H9 (cell line): ENCODE measurements at regions not wholly inside any gene's neighbourhood (a gene's known extent, or its start where the extent isn't known, plus 50 kb on each side); places are given as distances from the start of the nearest gene placed in this dataset.
"Not testable (repeated sequence)": the region's sequence is repeated elsewhere in the genome, so short reads cannot be mapped to it uniquely, and the experiment has no call there.

Experiments used
- DNase-seq: peaks from one replicate; pipeline ENCODE4 v3.0.0-alpha.2; 2017
- H2AFZ ChIP-seq: one replicate; pipeline ENCODE4 v1.6.1; 2013; ENCODE audit warnings: mild to moderate bottlenecking, low read length, control low read depth, moderate library complexity
- H2AK5ac ChIP-seq: 2 replicates; pipeline ENCODE4 v1.6.1; 2013; ENCODE audit warnings: low read length, control low read depth, mixed read lengths; ENCODE audit not compliant: insufficient read length
- H2BK120ac ChIP-seq: one replicate; pipeline ENCODE4 v1.6.1; 2013; ENCODE audit warnings: low read depth, mild to moderate bottlenecking, low read length, control low read depth, inconsistent platforms; ENCODE audit not compliant: poor library complexity, severe bottlenecking
- H2BK12ac ChIP-seq: 2 replicates; pipeline ENCODE4 v1.6.1; 2013; ENCODE audit warnings: low read length, control low read depth, mixed read lengths, low read depth; ENCODE audit not compliant: insufficient read length
- H2BK15ac ChIP-seq: 2 replicates; pipeline ENCODE4 v1.6.1; 2013; ENCODE audit warnings: low read depth, low read length, control low read depth
- H2BK20ac ChIP-seq: one replicate; pipeline ENCODE4 v1.6.1; 2013; ENCODE audit warnings: low read depth, mild to moderate bottlenecking, low read length, control low read depth, inconsistent platforms; ENCODE audit not compliant: poor library complexity, severe bottlenecking
- H2BK5ac ChIP-seq: 2 replicates; pipeline ENCODE4 v1.6.1; 2013; ENCODE audit warnings: low read length, control low read depth, mixed read lengths; ENCODE audit not compliant: insufficient read length
- H3K14ac ChIP-seq: 2 replicates; pipeline ENCODE4 v1.6.1; 2013; ENCODE audit warnings: low read length, control low read depth; ENCODE audit not compliant: insufficient read depth
- H3K18ac ChIP-seq: 2 replicates; pipeline ENCODE4 v1.6.1; 2013; ENCODE audit warnings: low read depth, mild to moderate bottlenecking, mixed read lengths, low read length, control low read depth; ENCODE audit not compliant: insufficient read length
- H3K23ac ChIP-seq: 2 replicates; pipeline ENCODE4 v1.6.1; 2013; ENCODE audit warnings: low read length, control low read depth, mixed read lengths, low read depth; ENCODE audit not compliant: insufficient read length
- H3K23me2 ChIP-seq: 2 replicates; pipeline ENCODE4 v1.6.1; 2013; ENCODE audit warnings: low read depth, mild to moderate bottlenecking, mixed read lengths, low read length, control low read depth; ENCODE audit not compliant: insufficient read length, poor library complexity, severe bottlenecking
- H3K27ac ChIP-seq: 2 replicates; pipeline ENCODE4 v1.5.1; 2013; ENCODE audit warnings: low read length, control low read depth, mixed read lengths, low read depth; ENCODE audit not compliant: insufficient read length
- H3K27me3 ChIP-seq: 2 replicates; pipeline ENCODE4 v1.6.1; 2013; ENCODE audit warnings: low read length, control low read depth, inconsistent platforms; ENCODE audit not compliant: insufficient read depth
- H3K4ac ChIP-seq: 2 replicates; pipeline ENCODE4 v1.6.1; 2013; ENCODE audit warnings: low read depth, mild to moderate bottlenecking, control low read depth, inconsistent platforms, low read length, moderate library complexity
- H3K4me1 ChIP-seq: 2 replicates; pipeline ENCODE4 v1.6.1; 2013; ENCODE audit warnings: low read length, control low read depth, inconsistent platforms; ENCODE audit not compliant: insufficient read depth
- H3K4me2 ChIP-seq: 2 replicates; pipeline ENCODE4 v1.6.1; 2013; ENCODE audit warnings: low read length, control low read depth, mixed read lengths; ENCODE audit not compliant: insufficient read length, insufficient read depth
- H3K56ac ChIP-seq: 2 replicates; pipeline ENCODE4 v1.6.1; 2013; ENCODE audit warnings: low read depth, mild to moderate bottlenecking, mixed read lengths, low read length, control low read depth; ENCODE audit not compliant: insufficient read length
- H3K79me1 ChIP-seq: 2 replicates; pipeline ENCODE4 v1.6.1; 2013; ENCODE audit warnings: low read depth, mild to moderate bottlenecking, moderate library complexity, low read length, control low read depth, inconsistent platforms; ENCODE audit not compliant: insufficient read depth, poor library complexity, severe bottlenecking
- H3K79me2 ChIP-seq: 2 replicates; pipeline ENCODE4 v1.6.1; 2013; ENCODE audit warnings: low read length, control low read depth, inconsistent platforms; ENCODE audit not compliant: insufficient read depth
- H3K9ac ChIP-seq: 2 replicates; pipeline ENCODE4 v1.6.1; 2013; ENCODE audit warnings: low read length, control low read depth, mixed read lengths; ENCODE audit not compliant: insufficient read length; ENCODE audit errors: extremely low read depth
- H3K9me3 ChIP-seq: one replicate; pipeline ENCODE4 v1.6.1; 2013; ENCODE audit warnings: low read depth, low read length, inconsistent platforms; ENCODE audit not compliant: control insufficient read depth
- H3T11ph ChIP-seq: one replicate; pipeline ENCODE4 v1.6.1; 2013; ENCODE audit warnings: mild to moderate bottlenecking, low read length, control low read depth, inconsistent platforms
- H4K20me1 ChIP-seq: one replicate; pipeline ENCODE4 v1.6.1; 2013; ENCODE audit not compliant: control insufficient read depth, insufficient read length, insufficient read depth
- H4K5ac ChIP-seq: 2 replicates; pipeline ENCODE4 v1.6.1; 2013; ENCODE audit warnings: low read depth, mild to moderate bottlenecking, mixed read lengths, low read length, control low read depth; ENCODE audit not compliant: insufficient read length
- H4K8ac ChIP-seq: replicated peaks from 2 replicates; pipeline ENCODE4 v1.6.1; 2013; ENCODE audit warnings: low read length, control low read depth, mixed read lengths, low read depth; ENCODE audit not compliant: insufficient read length
- H4K91ac ChIP-seq: 2 replicates; pipeline ENCODE4 v1.6.1; 2013; ENCODE audit warnings: low read depth, mild to moderate bottlenecking, moderate library complexity, mixed read lengths, low read length, control low read depth; ENCODE audit not compliant: insufficient read length
- H3K27ac Mint-ChIP-seq, 3 experiments: 2 replicates in 2 of 3; 3 replicates in 1 of 3; pipeline ENCODE4 v1.8.0; 2020 to 2021; ENCODE audit warnings: mixed read lengths in 3 of 3, mild to moderate bottlenecking in 1 of 3, moderate library complexity in 1 of 3
- H3K27me3 Mint-ChIP-seq: 2 replicates; pipeline ENCODE4 v1.8.0; 2021; ENCODE audit warnings: low read depth, mild to moderate bottlenecking, moderate library complexity, mixed read lengths
- H3K36me3 Mint-ChIP-seq, 3 experiments: 2 replicates in 2 of 3; 3 replicates in 1 of 3; pipeline ENCODE4 v1.8.0; 2020 to 2021; ENCODE audit warnings: low read depth in 3 of 3, mixed read lengths in 3 of 3; ENCODE audit not compliant: insufficient read depth in 1 of 3
- H3K4me1 Mint-ChIP-seq, 2 experiments: 2 replicates each; pipeline ENCODE4 v1.8.0; 2020; ENCODE audit warnings: mixed read lengths in 2 of 2
- H3K4me3 Mint-ChIP-seq, 2 experiments: 2 replicates in 1 of 2; 3 replicates in 1 of 2; pipeline ENCODE4 v1.8.0; 2020 to 2021; ENCODE audit warnings: mild to moderate bottlenecking in 2 of 2, mixed read lengths in 2 of 2, moderate library complexity in 1 of 2
- H3K9me3 Mint-ChIP-seq, 2 experiments: 2 replicates in 1 of 2; 3 replicates in 1 of 2; pipeline ENCODE4 v1.8.0; 2020; ENCODE audit warnings: mild to moderate bottlenecking in 2 of 2, mixed read lengths in 2 of 2, moderate library complexity in 1 of 2
- WGBS: extraction: QIAGEN DNeasy Blood & Tissue Kit; methylation state at CpG from one replicate; pipeline ENCODE4 v1.1.7; 2013; ENCODE audit warnings: missing lambda C conversion rate, low lambda C conversion rate, mixed read lengths; ENCODE audit not compliant: insufficient read length; ENCODE audit errors: extremely low coverage; 5-methylcytosine and 5-hydroxymethylcytosine counted together
- TF ChIP-seq, protein P1 (sequence below): fragments of 200-600 bp; sonication (generic); conservative IDR thresholded peaks from 3 replicates; pipeline ENCODE4 v1.8.0; 2021; ENCODE audit warnings: antibody characterized with exemption, mild to moderate bottlenecking

DNA sequence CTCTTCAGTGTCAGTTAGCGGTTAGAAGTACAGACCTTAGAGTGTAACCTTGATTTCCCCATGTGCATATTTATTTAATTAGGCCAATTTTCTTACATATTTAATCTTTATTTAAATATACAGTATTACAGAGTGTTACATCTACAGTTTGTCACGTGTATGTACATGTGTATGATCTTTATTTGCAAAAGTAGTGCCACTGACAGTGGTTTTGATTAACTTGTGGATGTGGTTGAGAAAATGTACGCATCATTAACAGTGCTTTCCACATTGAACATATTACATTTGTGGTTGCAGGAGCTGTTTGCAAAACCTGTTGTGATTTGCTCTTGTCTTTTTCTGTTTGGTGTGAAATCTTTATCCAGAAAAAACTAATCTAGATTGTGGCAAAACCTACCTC is 535.5 kb downstream of the FLRT2 start:
- peaks cover 0 to 4% of the 10 kb centered on the region in 2 experiments; a peak in 3 of 5 replicates for H3K9me3 Mint-ChIP-seq
- Histone ChIP-seq H3K27me3 (no peaks in the 10 kb centered on the region), H2BK20ac (no peak overlapping the region), H3K27ac (no peak overlapping the region), H2BK120ac (no peak overlapping the region), H3K18ac (no peak overlapping the region), H2BK15ac (no peak overlapping the region), H4K5ac (no peak overlapping the region), H4K91ac (no peak overlapping the region), H4K20me1 (no peaks in the 10 kb centered on the region), H3K4ac (no peak overlapping the region), H3K79me1 (no peaks in the 10 kb centered on the region), H3K56ac (no peak overlapping the region), H3T11ph (no peak overlapping the region), H3K23me2 (no peaks in the 10 kb centered on the region), H3K23ac (no peak overlapping the region), H2BK5ac (no peak overlapping the region), H3K9me3 (no peaks in the 10 kb centered on the region), H3K79me2 (no peaks in the 10 kb centered on the region), H2AK5ac (no peak overlapping the region), H4K8ac (no peak overlapping the region), H3K14ac (no peak overlapping the region), H3K4me2 (no peak overlapping the region), H2BK12ac (no peak overlapping the region), H3K4me1 (no peaks in the 10 kb centered on the region), H3K9ac (no peak overlapping the region), H2AFZ (no peak overlapping the region)
- DNase-seq = no peak
- H3K27ac Mint-ChIP-seq = no peak overlapping the region
- H3K36me3 Mint-ChIP-seq = peaks cover 0 to 2% (median 0%) of the 10 kb centered on the region in 3 experiments; a peak in 1 of 7 replicates
- TF ChIP-seq, protein P1, sequence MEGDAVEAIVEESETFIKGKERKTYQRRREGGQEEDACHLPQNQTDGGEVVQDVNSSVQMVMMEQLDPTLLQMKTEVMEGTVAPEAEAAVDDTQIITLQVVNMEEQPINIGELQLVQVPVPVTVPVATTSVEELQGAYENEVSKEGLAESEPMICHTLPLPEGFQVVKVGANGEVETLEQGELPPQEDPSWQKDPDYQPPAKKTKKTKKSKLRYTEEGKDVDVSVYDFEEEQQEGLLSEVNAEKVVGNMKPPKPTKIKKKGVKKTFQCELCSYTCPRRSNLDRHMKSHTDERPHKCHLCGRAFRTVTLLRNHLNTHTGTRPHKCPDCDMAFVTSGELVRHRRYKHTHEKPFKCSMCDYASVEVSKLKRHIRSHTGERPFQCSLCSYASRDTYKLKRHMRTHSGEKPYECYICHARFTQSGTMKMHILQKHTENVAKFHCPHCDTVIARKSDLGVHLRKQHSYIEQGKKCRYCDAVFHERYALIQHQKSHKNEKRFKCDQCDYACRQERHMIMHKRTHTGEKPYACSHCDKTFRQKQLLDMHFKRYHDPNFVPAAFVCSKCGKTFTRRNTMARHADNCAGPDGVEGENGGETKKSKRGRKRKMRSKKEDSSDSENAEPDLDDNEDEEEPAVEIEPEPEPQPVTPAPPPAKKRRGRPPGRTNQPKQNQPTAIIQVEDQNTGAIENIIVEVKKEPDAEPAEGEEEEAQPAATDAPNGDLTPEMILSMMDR = no peak
- no CpG with 5 or more reads among the region's 3 CpGs for WGBS
- no peak overlapping the region for H3K4me3 Mint-ChIP-seq
- no peaks in the 10 kb centered on the region for H3K27me3 Mint-ChIP-seq
- no peaks in the 10 kb centered on the region for H3K4me1 Mint-ChIP-seq

DNA sequence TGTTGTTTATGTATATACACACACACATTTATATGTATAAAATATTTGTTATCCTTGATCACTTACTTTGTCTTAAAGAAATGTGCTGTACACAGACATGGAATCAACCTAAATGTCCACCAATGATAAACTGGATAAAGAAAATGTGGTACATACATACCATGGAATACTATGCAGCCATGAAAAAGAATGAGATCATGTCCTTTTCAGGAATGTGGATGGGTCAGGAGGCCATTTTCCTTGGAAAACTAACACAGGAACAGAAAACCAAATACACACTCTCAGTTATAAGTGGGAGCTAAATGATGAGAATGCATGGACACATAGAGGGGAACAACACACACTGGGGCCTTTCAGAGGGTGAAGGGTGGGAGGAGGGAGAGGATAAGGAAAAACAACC is 534.7 kb downstream of the FLRT2 start:
- H2BK120ac ChIP-seq, H3K79me1 ChIP-seq, H3K27me3 ChIP-seq, H3K56ac ChIP-seq, H3K4me2 ChIP-seq, H2BK12ac ChIP-seq, H4K8ac ChIP-seq, H3K79me2 ChIP-seq, H3K4me1 ChIP-seq, H3K27ac Mint-ChIP-seq, H3K27me3 Mint-ChIP-seq, H3K9me3 Mint-ChIP-seq, H3K18ac ChIP-seq, H4K5ac ChIP-seq, DNase-seq, H3K9ac ChIP-seq, H2AFZ ChIP-seq, H3K23ac ChIP-seq, H2BK5ac ChIP-seq, H2BK20ac ChIP-seq, H3K14ac ChIP-seq, H3K4me1 Mint-ChIP-seq, H3K36me3 Mint-ChIP-seq, H4K20me1 ChIP-seq, H3K27ac ChIP-seq, H3K4ac ChIP-seq, H3K4me3 Mint-ChIP-seq, H2BK15ac ChIP-seq, H3K9me3 ChIP-seq, H4K91ac ChIP-seq, H3K23me2 ChIP-seq, H2AK5ac ChIP-seq, H3T11ph ChIP-seq: not testable (repeated sequence)
